Testis (tissue), 2 donors: ENCODE measurements at regions not wholly inside any gene's neighbourhood (a gene's known extent, or its start where the extent isn't known, plus 50 kb on each side); places are given as distances from the start of the nearest gene placed in this dataset.

Experiments
- CTCF ChIP-seq, 3 experiments: fragments of 450-650 bp in 2 of 3; fragments of 200-600 bp in 1 of 3; sonication (generic) in 1 of 3; IDR thresholded peaks; one replicate each; pipeline ENCODE4 v1.5.1; 2016 to 2019; ENCODE audit warnings: antibody characterized with exemption in 3 of 3, mild to moderate bottlenecking in 2 of 3, moderate library complexity in 1 of 3
- POLR2A ChIP-seq: fragments of 450-650 bp; IDR thresholded peaks from one replicate; pipeline ENCODE4 v1.6.1; 2017; ENCODE audit warnings: antibody characterized with exemption, mild to moderate bottlenecking, moderate library complexity

DNA sequence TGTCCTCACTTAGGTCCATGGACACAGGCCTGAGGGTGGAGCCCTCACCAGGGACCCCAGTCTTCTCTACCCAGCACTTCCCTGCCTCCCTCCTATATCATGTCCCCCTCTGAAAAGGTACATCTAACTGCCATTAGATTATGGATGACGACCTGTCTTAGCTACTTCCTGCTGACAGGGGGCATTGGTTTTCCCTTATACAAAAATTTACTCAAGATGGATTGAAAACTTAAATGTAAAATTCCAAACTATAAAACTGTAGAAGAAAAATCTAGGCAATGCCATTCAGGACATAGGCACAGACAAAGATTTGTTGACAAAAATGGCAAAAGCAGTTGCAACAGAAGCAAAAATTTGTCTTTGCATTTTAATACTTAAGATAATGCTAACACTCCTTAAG, 623.2 kb upstream of the FAM174A start:
- TF ChIP-seq POLR2A = no peak
- no peak for TF ChIP-seq CTCF (IDR thresholded peaks at IDR 0.05)
